ENCODE measurements at regions not wholly inside any gene's neighbourhood (a gene's known extent, or its start where the extent isn't known, plus 50 kb on each side); places are given as distances from the start of the nearest gene placed in this dataset.

- H2AFZ ChIP-seq (ENCODE audit: low read length): no peak overlapping the region
- in situ Hi-C loops (cut with HindIII; ENCODE audit: extremely low pct_ligation_motif_present, low pct_unique_long_range_greater_than_20kb) (no loop called here), intact Hi-C loops (cut with micrococcal nuclease; ENCODE audit: unreplicated experiment) (no loop called here)
- no peak overlapping the region for H3K27ac ChIP-seq (ENCODE audit: extremely low read length, insufficient read depth, low read length)
- no peaks in the 10 kb centered on the region for H3K4me1 ChIP-seq (ENCODE audit: insufficient read depth, low read length)
- H3K9me3 ChIP-seq (ENCODE audit: low read length): no peaks in the 10 kb centered on the region
- CTCF ChIA-PET (ENCODE audit: low intra/inter-chr PET ratio, low total read pairs): no interaction called here
- no TSS peak for BruUV-seq (replicated peaks)
- no peak overlapping the region for H3K4me2 ChIP-seq (ENCODE audit: low read depth, low read length)
- H3K9ac ChIP-seq (ENCODE audit: insufficient read depth, low read depth, low read length): no peak overlapping the region
- H3K79me2 ChIP-seq (ENCODE audit: insufficient read depth, low read length): no peaks in the 10 kb centered on the region
- H3K4me3 ChIP-seq (replicated peaks in 1 of 3; ENCODE audit: insufficient read depth in 1 of 3, low read depth in 2 of 3, low read length in 3 of 3): no peak overlapping the region
- H3K36me3 ChIP-seq (replicated peaks in 1 of 2; ENCODE audit: control insufficient read depth in 1 of 2, insufficient read depth in 2 of 2, low read length in 2 of 2): no peaks in the 10 kb centered on the region
- no peak for FAIRE-seq
- no peak for TF ChIP-seq NONO (IDR thresholded peaks at IDR 0.05)
- no peak for TF ChIP-seq NONO (CRISPR knock-in tag; conservative IDR thresholded peaks at IDR 0.05)
- TF ChIP-seq SAP130 (CRISPR knock-in tag; IDR thresholded peaks at IDR 0.05; ENCODE audit: low read depth): no peak
- no peak for TF ChIP-seq RARA (CRISPR knock-in tag; IDR thresholded peaks at IDR 0.05)
- TF ChIP-seq ZNF382 (CRISPR knock-in tag; IDR thresholded peaks at IDR 0.05; ENCODE audit: borderline replicate concordance): no peak
- no peak for TF ChIP-seq HOXA7 (CRISPR knock-in tag; IDR thresholded peaks at IDR 0.05)
- no peak for TF ChIP-seq ZNF3 (CRISPR knock-in tag; IDR thresholded peaks at IDR 0.05)
- no peak for TF ChIP-seq ZNF17 (CRISPR knock-in tag; IDR thresholded peaks at IDR 0.05)
- POLR2A ChIA-PET: no interaction called here
- DNase-seq (ENCODE audit: low spot score): no peak
- WGBS (ENCODE audit: low lambda C conversion rate): 4% methylated on average over 1 of the region's 1 CpG
- H4K20me1 ChIP-seq (ENCODE audit: insufficient read depth, low read length): no peaks in the 10 kb centered on the region
- no peaks in the 10 kb centered on the region for H3K27me3 ChIP-seq (ENCODE audit: control insufficient read depth in 1 of 2, insufficient read depth in 2 of 2, low read length in 2 of 2)
- ATAC-seq: no peak
Observed at GRCh38 chr5:123743990-123744583, 232.1 kb downstream of the CSNK1G3 start.

GRCh38 chr5:123735384-123735783, 223.4 kb downstream of the CSNK1G3 start:
- no peak overlapping the region for H3K27ac ChIP-seq (ENCODE audit: extremely low read length, insufficient read depth, low read length)
- no peak overlapping the region for H3K4me2 ChIP-seq (ENCODE audit: low read depth, low read length)
- no peaks in the 10 kb centered on the region for H3K27me3 ChIP-seq (ENCODE audit: control insufficient read depth in 1 of 2, insufficient read depth in 2 of 2, low read length in 2 of 2)
- no peak for DNase-seq (ENCODE audit: low spot score)
- 3% methylated on average over 1 of the region's 1 CpG for WGBS (ENCODE audit: low lambda C conversion rate)
- POLR2A ChIA-PET: no interaction called here
- FAIRE-seq: no peak
- no peak overlapping the region for H2AFZ ChIP-seq (ENCODE audit: low read length)
- H3K4me1 ChIP-seq (ENCODE audit: insufficient read depth, low read length): no peaks in the 10 kb centered on the region
- H3K9ac ChIP-seq (ENCODE audit: insufficient read depth, low read depth, low read length): no peak overlapping the region
- ATAC-seq: no peak
- H3K4me3 ChIP-seq (replicated peaks in 1 of 3; ENCODE audit: insufficient read depth in 1 of 3, low read depth in 2 of 3, low read length in 3 of 3): no peak overlapping the region
- no TSS peak for BruUV-seq (replicated peaks)
- CTCF ChIA-PET (ENCODE audit: low intra/inter-chr PET ratio, low total read pairs): no interaction called here
- no peaks in the 10 kb centered on the region for H3K36me3 ChIP-seq (replicated peaks in 1 of 2; ENCODE audit: control insufficient read depth in 1 of 2, insufficient read depth in 2 of 2, low read length in 2 of 2)
- H3K79me2 ChIP-seq (ENCODE audit: insufficient read depth, low read length): no peaks in the 10 kb centered on the region
- H4K20me1 ChIP-seq (ENCODE audit: insufficient read depth, low read length): no peaks in the 10 kb centered on the region
- in situ Hi-C loops (cut with HindIII; ENCODE audit: extremely low pct_ligation_motif_present, low pct_unique_long_range_greater_than_20kb) (no loop called here), intact Hi-C loops (cut with micrococcal nuclease; ENCODE audit: unreplicated experiment) (no loop called here)
- H3K9me3 ChIP-seq (ENCODE audit: low read length): peaks cover 45% of the 10 kb centered on the region
- TF ChIP-seq ZNF629 (CRISPR knock-in tag; conservative IDR thresholded peaks at IDR 0.05) (no peak), ZNF446 (CRISPR knock-in tag; IDR thresholded peaks at IDR 0.05) (no peak), ARID2 (CRISPR knock-in tag; IDR thresholded peaks at IDR 0.05; ENCODE audit: borderline replicate concordance) (no peak), AFF4 (CRISPR knock-in tag; IDR thresholded peaks at IDR 0.05) (no peak), EZH2 (conservative IDR thresholded peaks at IDR 0.05; ENCODE audit: low read depth, low read length) (no peak), ZBTB1 (CRISPR knock-in tag; IDR thresholded peaks at IDR 0.05; ENCODE audit: borderline replicate concordance) (no peak), HDAC6 (IDR thresholded peaks at IDR 0.05; ENCODE audit: low read depth, low read length) (no peak), GLMP (CRISPR knock-in tag; IDR thresholded peaks at IDR 0.05; ENCODE audit: borderline replicate concordance) (no peak), SP1 (IDR thresholded peaks at IDR 0.05) (no peak), SP1 (CRISPR knock-in tag; IDR thresholded peaks at IDR 0.05) (no peak)
